ENCODE measurements at regions not wholly inside any gene's neighbourhood (a gene's known extent, or its start where the extent isn't known, plus 50 kb on each side); places are given as distances from the start of the nearest gene placed in this dataset.

DNA sequence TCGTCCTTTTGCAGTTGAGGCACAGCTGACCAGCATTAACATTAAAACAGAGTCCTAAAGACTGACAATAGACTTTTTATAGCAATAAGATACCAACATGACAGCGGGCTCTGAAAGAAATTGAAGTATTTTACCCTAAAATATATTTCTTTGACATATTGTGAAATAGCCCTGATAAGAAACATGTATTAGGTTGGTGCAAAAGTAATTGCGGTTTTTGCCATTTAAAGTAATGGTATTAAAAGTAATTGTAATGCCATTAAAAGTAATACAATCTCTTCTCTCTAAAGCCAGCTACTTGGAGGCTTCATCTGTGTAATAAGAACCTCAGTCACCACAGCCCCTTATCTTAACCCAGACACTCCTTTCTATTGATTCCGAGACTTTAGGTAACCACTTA is 394.6 kb downstream of the PREX1 start:
- intact Hi-C loops (cut with micrococcal nuclease): no loop called here
- no peaks in the 10 kb centered on the region for H3K27me3 Mint-ChIP-seq
- ChIA-PET CTCF (no interaction called here), POLR2A (no interaction called here)
- no peaks in the 10 kb centered on the region for H3K36me3 Mint-ChIP-seq (ENCODE audit: low read depth)
- peaks cover 14% of the 10 kb centered on the region for H3K4me1 Mint-ChIP-seq (ENCODE audit: low read depth)
- DNase-seq (no peak), ATAC-seq (no peak)
- TF ChIP-seq, protein P1, sequence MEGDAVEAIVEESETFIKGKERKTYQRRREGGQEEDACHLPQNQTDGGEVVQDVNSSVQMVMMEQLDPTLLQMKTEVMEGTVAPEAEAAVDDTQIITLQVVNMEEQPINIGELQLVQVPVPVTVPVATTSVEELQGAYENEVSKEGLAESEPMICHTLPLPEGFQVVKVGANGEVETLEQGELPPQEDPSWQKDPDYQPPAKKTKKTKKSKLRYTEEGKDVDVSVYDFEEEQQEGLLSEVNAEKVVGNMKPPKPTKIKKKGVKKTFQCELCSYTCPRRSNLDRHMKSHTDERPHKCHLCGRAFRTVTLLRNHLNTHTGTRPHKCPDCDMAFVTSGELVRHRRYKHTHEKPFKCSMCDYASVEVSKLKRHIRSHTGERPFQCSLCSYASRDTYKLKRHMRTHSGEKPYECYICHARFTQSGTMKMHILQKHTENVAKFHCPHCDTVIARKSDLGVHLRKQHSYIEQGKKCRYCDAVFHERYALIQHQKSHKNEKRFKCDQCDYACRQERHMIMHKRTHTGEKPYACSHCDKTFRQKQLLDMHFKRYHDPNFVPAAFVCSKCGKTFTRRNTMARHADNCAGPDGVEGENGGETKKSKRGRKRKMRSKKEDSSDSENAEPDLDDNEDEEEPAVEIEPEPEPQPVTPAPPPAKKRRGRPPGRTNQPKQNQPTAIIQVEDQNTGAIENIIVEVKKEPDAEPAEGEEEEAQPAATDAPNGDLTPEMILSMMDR (IDR thresholded peaks at IDR 0.05): no peak
- H3K9me3 Mint-ChIP-seq: peaks cover 3% of the 10 kb centered on the region
- no peak overlapping the region for H3K27ac Mint-ChIP-seq
- no peak overlapping the region for H3K4me3 Mint-ChIP-seq

DNA sequence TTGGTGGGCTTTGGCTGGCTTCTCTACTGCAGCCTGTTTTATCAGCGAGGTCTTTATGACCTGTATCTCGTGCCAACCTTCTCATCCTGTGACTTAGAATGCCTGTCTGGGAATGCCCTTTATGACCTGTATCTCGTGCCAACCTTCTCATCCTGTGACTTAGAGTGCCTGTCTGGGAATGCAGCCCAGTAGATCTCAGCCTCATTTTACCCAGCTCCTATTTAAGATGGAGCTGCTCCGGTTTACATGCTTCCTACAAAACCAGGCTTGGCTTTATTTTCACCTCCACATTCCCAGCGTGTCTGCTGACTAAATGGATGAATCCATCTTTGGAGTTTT is 395.3 kb downstream of the PREX1 start:
- H3K36me3 Mint-ChIP-seq (ENCODE audit: low read depth): no peaks in the 10 kb centered on the region
- POLR2A ChIA-PET: no interaction called here
- H3K4me3 Mint-ChIP-seq: no peak overlapping the region
- TF ChIP-seq, protein P1 (IDR thresholded peaks at IDR 0.05): no peak
- DNase-seq: no peak
- peaks cover 14% of the 10 kb centered on the region for H3K4me1 Mint-ChIP-seq (ENCODE audit: low read depth)
- no peak for ATAC-seq
- peaks cover 2% of the 10 kb centered on the region for H3K9me3 Mint-ChIP-seq
- CTCF ChIA-PET: no interaction called here
- intact Hi-C loops (cut with micrococcal nuclease): no loop called here
- no peak overlapping the region for H3K27ac Mint-ChIP-seq
- no peaks in the 10 kb centered on the region for H3K27me3 Mint-ChIP-seq

DNA sequence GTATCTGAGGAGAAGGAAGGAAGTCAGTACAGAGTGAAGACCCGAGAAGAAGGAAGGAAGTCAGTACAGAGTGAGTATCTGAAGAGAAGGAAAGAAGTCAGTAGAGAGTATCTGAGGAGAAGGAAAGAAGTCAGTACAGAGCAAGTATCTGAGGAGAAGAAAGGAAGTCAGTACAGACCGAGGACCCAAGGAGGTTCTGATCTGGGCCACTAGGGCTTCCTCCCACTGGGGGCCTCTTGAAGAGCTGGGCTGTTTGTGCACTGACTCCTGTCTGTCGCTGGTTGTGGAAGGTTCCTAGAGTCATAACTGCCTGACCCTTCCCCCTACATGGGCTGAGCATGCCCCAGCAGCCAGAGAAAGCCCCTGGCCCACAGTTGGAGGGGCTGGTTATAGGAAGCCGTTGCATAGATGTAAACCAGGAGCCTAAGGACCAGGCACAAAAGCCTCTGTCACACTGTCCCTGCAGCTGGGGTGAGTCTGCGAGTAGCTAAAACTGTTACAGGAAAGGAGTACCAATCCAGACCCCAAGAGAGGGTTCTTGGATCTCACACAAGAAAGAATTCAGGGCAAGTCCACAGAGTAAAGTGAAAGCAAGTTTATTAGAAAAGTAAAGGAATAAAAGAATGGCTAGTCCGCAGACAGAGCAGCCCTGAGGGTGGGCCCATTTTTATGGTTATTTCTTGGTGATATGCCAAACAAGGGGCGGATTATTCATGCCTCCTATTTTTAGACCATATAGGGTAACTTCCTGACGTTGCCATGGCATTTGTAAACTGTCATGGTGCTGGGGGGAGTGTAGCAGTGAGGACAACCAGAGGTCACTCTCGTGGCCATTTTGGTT is 395.9 kb downstream of the PREX1 start:
- DNase-seq: no peak
- Mint-ChIP-seq H3K27me3 (no peaks in the 10 kb centered on the region), H3K27ac (no peak overlapping the region), H3K9me3 (peaks cover 2% of the 10 kb centered on the region), H3K4me1 (ENCODE audit: low read depth) (peaks cover 14% of the 10 kb centered on the region), H3K36me3 (ENCODE audit: low read depth) (no peaks in the 10 kb centered on the region), H3K4me3 (peak overlapping the region; percentile 14)
- TF ChIP-seq, protein P1 (IDR thresholded peaks at IDR 0.05): no peak
- POLR2A ChIA-PET: no interaction called here
- ATAC-seq: no peak
- CTCF ChIA-PET: no interaction called here
- intact Hi-C loops (cut with micrococcal nuclease): no loop called here

DNA sequence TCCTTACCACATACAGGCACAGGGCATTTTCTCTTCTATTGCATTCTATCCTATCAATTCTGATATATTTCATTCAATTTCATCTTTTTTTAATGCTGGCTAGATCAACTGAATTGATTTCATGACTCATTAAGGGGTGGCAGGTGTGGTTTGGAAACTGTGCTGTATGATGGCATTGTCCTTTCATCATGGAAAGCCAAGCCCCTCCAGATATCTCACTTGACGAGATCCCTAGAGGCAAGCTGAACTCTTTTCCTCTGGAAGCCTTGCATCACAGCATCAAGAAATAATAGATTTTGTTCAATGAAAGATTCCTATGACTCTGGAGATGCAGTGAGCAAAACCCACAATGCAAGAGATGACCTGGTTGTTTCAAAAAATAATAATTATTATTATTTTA is 401.2 kb downstream of the PREX1 start:
- ChIA-PET CTCF (no interaction called here), POLR2A (no interaction called here)
- Mint-ChIP-seq H3K27ac (no peak overlapping the region), H3K4me1 (ENCODE audit: low read depth) (peaks cover 6% of the 10 kb centered on the region), H3K36me3 (ENCODE audit: low read depth) (no peaks in the 10 kb centered on the region), H3K9me3 (no peaks in the 10 kb centered on the region), H3K4me3 (no peak overlapping the region), H3K27me3 (peaks cover 9% of the 10 kb centered on the region)
- intact Hi-C loops (cut with micrococcal nuclease): no loop called here
- ATAC-seq: no peak
- TF ChIP-seq, protein P1 (IDR thresholded peaks at IDR 0.05): no peak
- no peak for DNase-seq

DNA sequence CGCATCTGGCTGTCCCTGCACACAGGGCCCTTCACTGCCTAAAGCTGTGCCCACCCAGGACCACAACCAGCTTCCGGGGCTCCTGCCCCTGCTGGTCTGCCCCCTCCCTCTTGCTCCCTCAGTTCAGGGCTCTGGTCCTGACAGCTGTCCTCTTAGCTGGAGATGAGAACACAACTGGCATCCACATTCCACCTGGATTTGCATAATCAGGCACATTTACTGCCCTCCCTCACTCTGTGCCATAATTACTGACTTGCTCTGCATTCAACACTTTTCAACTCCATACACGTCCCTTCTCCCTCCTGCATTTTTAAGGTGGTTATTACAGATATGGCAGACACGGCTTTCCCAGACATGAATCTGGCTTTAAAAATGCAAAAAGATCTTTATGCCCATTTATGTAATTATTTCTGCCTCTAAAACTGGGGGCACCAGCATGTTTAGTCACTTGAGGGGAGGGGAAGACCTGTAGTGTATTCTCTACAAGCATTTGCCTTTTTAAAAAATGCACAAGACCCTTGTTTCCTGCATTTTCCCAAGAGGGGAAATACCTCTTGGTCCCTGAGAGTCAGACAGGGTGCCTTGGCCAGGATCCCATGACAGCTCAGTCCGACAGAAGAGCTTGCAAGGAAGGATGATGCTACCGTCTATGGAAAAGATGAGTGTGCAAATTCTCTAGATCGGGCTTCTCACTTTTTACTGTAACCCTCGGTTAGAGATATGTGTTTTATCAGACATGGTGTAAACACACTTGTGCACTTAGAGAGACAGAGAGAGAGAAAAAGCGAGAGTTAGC is 401.8 kb downstream of the PREX1 start:
- H3K27me3 Mint-ChIP-seq: peaks cover 9% of the 10 kb centered on the region

More for the DNA sequence above, 401.8 kb downstream of the PREX1 start:
- Mint-ChIP-seq H3K27ac (no peak overlapping the region), H3K36me3 (ENCODE audit: low read depth) (no peaks in the 10 kb centered on the region), H3K4me1 (ENCODE audit: low read depth) (peaks cover 3% of the 10 kb centered on the region), H3K4me3 (no peak overlapping the region), H3K9me3 (no peaks in the 10 kb centered on the region)
- ChIA-PET CTCF (no interaction called here), POLR2A (no interaction called here)
- DNase-seq (no peak), ATAC-seq (no peak)
- intact Hi-C loops (cut with micrococcal nuclease): no loop called here
- TF ChIP-seq, protein P1 (IDR thresholded peaks at IDR 0.05): no peak
